Right kidney (tissue), 1 donor: ENCODE measurements at regions not wholly inside any gene's neighbourhood (a gene's known extent, or its start where the extent isn't known, plus 50 kb on each side); places are given as distances from the start of the nearest gene placed in this dataset.

Experiments
- DNase-seq: peaks from one replicate; pipeline ENCODE4 v3.0.0-alpha.2; 2016

DNA sequence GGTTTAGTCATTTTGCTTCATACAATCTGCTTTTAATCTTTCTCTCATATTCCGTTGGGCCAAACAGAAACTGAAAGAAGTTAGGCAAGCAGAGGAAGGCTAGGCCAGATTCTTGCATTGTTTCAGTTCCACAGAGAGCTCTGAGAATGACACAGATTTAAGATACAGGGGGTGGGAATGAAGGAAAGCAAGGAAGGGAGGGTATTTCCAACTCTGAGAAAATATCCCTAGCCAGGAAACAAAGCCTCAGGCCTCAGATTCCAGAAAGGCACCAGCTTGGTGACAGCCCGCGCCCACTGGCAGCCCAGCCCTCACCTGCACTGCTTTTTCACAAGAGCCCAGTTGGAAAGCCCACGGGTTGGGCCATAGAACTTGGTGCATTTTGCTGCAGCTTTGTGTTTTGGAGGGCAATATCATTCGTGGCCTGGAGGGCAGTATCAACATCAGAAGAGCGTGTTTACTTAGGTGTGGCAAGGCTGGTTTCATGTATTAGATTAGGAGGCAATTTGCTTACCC, 63.5 kb downstream of the ENC1 start:
- DNase-seq = no peak

DNA sequence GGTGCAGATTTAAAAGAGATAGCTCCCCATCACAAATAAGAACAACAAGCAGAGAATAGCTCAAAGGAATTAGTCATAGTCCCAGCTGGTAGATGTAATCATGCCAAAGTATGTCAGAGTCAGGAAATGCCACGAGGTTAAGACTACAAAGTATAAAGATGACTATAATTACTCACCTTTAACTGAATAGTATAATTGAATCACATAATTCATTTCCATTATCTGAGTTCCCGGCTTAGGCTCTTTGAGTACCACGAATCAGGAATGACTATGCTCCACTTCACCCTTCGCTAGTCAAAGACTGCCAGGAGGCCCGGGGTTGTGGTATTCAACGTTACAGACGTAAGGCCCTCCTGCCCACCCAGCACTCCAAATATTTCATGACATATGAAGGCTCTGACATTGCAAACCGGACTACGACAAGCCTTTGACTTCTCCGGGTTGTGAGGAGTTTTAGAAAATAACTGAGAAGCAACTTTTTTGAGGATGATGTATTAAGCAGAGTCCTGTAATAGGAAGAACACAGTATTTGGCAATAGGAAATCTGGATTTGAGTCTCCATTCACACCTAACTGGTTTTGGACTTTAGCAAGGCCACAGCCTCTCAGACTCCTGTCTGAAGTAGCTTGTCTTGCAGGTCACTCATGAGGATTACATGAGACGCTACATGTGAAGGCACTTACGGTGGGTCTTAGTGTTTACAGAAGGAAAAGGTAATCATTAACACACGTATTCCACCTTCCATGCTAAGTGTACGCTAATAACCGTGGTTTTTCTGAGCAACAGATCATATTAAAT, 64.6 kb downstream of the ENC1 start:
- DNase-seq = no peak

DNA sequence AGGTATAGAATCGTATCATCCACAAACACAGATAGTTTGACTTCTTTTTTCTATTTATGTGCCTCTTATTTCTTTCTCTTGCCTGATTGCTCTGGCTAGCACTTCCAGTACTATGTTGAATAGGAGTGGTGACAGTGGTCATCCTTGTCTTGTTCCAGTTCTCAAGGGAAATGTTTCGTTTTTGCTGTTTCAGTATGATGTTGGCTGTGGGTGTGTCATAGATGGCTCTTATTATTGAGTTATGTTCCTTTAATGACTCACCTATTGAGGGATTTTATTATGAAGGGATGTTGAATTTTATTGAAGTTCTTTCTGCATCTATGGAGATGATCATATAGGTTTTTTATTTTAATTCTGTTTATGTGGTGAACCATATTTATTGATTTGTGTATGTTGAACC, 70.3 kb downstream of the ENC1 start:
- DNase-seq = no peak

GRCh38 chr5:74567411-74567995, 73.0 kb downstream of the ENC1 start:
- DNase-seq = no peak

- DNase-seq = no peak
Measured at GRCh38 chr5:74562122-74562521, 78.4 kb downstream of the ENC1 start.

DNA sequence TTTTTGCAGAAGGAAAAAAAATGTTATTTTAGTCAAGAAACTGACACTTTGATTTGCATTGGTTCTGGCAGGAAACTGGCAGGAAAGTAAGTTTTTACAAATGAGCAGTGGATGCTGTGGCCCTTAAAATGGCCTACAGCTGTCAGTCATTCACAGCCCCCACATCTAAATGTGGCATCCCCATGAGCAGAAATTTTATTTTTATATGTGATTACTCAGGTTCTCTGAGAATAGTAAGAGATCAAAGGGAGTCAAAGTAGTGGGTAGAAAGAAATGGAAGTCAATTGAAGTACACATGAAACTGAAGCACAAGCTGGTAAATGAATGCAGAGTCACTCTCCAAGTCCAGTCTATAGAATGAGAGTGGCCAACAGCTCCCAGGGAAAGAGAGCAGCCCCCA, 80.3 kb downstream of the ENC1 start:
- no peak for DNase-seq

DNA sequence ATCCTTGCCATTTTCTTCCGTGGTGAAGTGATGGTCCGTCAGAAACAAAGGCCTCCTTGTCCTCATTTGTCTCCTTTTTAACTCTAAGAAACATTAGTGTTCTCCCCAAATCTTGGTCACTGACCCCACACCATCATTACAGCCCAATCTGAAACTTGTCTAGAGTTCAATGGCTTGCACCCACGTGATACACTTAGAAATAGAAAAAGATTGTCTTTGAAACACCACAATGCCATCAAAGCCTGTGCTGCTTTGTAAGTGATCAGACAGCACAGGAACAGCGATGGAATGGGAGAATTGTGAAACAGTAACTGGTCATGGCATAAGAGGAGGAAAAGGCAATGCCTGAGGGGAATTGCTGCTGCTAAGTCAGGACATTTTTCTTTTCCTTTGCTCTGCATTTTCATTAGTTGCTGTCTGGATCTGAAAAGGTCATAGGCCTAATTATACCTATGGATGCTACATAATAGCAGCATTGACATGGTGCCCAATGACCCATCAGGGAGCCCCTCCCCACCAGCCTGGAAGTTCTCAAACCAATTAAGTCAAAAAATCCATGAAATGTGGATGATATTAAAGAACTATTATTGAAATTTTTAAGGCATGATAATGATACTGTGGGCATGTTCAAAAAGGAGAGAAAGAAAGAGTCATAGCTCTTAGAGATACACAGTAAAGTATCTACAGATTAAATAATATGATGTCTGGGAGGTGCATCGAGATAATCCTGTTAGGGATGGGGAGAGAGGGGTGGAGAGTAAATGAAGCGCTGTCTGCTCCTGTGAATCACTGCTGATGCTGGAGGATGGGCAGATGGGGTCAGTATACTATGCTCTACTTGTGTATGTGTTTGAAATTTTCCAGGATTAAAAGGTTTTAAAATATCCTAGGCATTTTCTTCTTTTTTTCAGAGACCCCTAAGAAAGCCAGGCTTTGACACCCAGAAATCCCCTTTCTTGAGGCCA, 83.6 kb downstream of the ENC1 start:
- DNase-seq = no peak

DNA sequence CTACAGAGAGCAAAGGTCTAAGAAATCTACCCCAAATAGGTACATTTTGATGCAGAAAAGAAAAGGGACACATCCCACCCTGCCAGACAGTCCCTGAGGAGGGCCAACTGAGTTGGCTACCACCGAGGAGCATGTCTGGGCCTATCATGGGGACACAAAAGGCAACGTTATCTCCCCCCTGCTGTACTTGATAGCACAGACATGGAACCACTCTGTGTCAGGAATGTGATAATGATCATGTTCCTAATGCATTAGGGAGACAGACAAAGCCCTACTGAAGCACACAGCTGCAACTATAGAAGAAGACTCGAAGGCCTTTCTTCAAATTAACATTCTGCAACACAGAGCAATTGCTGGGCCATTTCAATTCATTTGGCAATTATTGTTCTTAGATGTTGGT, 84.5 kb downstream of the ENC1 start:
- DNase-seq = no peak

DNA sequence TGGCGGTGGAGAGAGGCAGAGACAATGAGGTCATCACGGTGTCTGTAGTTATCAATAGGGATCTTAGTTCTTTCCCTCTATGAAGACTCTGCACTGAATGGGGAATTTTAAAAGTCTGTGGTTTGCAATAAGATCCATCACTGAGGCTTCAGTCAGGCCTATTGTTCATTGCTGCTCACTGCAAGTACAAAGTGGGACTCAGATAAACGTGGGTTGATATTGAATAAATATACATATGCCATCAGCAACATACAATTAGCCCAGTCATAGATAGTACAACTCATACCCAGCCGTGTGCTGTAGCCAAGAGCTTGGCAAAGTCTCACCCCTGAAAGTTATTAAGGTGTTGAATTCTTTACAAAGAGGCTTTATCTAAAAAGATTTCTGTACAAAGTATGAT, 88.4 kb downstream of the ENC1 start:
- no peak for DNase-seq

GRCh38 chr5:74550927-74551326, 89.6 kb downstream of the ENC1 start:
- DNase-seq = no peak

DNA sequence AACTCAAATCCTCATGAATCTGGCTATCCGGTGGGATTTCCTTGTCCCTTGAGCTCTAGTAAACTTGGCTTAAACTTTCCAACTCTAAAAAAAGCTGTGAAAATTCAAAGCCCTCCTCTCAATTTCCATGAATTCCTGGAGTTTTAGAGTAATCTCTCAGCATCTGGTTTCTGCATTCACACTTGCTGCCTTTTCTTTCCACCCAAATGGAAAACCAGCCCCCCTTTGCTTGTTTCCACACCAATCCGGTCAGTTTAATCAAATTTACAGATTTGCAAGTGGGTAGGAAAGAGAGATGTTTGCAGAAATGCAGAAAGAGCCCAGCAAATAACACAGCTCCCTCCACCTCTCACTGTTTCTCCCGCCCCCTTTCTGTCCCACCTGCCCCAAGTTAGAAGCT, 91.1 kb downstream of the ENC1 start:
- DNase-seq = no peak

DNA sequence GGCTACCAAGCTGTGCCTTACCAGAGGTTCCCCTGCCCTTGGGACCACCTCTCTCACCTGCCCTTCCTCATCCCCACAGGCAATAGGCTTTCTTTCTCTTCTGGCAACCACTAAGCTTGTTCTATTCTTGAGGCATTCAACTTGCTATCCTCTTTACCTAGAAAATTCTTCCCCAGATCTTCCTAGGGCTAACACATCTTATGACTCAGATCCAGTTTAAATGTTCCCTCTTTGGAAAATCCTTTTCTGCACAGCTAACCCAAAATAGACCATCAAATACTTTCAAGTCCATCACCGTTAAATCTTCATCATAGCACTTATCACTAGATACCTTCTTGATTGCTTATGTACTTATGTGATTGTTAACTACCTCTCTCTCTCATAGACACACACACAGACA, 93.7 kb downstream of the ENC1 start:
- DNase-seq = no peak

DNA sequence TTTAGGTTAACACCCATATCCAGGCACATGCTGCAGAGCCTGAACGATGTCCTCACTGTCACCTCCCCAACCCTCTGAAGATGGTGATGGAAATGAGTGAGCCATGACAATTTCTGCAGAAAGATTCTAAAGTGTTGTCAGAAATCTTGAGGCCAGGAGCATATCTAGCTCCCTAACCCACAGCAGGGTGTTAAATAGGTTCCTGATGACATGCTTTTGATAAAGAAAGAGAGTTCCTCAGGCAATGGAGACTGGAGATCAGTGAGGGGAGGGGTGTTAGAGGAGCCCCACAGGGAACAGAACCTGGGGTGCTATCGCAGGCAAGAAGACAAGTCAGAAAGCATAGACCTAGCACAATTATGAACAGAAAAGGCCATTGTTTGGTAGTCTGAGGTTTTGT, 95.7 kb downstream of the ENC1 start:
- DNase-seq = no peak

DNA sequence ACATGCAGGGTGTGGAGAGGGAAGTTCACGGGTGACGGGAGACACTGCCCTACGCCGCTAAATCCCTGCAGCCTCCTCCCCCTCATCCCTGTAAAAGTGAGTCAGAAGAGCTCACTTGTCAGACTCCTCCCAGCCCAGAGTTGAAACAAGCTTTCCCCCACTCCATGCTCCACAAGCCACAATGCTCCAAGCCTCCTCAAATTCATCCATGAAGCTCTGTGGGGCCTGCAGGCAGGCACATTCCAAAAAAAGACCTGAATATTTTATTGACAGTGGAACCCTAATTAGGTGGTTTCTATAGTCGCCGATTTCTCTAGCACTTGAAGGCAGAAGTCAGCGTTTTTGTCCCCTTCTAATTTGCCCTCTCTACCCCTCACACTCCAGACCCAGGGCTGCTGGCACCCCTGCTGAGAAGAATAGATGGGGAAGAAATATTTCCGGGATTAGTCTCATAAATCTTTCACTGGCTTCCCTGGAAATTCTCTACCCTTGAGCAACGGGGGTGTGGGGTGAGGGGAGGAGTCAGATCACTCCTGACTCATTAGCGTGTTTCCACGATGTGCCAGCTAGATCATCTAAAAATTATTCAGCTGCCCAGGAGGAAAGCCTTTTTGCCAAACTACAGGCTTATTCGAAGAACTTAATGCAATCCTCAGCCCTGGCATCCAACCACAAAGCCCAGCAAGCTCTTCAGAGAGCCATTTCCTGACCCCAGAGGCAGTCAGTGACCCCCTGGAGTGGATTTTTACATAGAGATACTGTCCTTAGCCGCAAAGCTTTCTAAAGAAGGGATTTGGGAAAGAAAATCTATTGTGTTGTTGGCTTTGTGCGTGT, 97.1 kb downstream of the ENC1 start:
- DNase-seq = peak; percentile 42

- DNase-seq = no peak
Measured at GRCh38 chr5:74542482-74542881, 98.0 kb downstream of the ENC1 start.

DNA sequence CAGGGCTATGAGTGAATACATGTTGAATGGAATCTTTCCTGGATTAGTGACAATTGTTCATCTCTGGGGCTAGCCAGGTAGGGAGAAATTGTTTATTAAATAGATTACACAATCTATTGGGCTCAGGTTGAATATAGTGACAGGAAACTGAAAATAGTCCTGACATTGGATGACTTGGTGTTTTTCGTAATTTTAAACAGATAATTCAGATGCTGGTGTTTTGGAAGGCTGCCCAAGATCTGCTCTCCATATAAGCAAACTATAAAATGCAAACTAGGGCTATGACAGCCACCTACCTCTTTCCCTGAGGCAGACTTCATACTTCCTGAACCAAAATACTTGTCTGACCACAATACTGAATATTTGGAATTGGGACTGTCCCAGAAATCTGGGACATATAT, 99.1 kb downstream of the ENC1 start:
- no peak for DNase-seq

GRCh38 chr5:74540622-74541021, 99.9 kb downstream of the ENC1 start:
- no peak for DNase-seq

DNA sequence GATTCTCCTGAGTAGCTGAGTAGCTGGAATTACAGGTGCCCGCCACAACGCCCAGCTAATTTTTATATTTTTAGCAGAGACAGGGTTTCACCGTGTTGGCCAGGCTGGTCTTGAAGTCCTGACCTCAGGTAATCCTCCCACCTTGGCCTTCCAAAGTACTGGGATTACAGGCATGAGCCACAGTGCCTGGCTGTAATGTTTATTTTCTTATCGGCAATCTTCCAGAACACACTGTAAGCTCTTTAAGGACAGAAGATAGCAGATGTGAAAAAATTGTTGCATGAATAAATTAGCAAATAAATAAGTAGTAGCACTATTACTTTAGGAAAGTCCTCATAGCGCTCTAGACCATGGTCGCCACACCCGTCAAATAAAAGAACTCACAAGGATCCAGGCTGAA, 100.5 kb downstream of the ENC1 start:
- no peak for DNase-seq

DNA sequence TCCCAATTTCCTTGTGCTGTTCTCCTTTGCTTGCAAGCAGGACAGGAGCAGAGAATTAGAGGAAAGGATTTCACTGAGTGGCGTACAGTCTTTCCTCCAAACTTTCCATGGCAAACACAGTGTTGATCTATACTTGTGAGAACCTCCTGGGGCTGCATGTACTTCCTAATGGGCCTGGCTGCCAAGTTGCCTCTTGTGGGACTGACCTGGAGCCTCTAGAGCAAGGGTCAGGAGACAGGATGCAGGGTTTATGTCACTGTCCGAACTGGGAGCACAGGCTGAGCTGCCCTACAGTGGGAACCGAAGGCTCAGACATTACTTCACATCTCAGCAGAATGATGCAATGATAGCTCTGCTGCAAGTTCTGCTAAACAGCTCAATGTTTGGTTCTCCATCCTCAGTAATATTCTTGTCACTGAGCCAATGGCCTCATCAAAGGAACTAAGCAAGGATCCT, 102.3 kb downstream of the ENC1 start:
- no peak for DNase-seq

DNA sequence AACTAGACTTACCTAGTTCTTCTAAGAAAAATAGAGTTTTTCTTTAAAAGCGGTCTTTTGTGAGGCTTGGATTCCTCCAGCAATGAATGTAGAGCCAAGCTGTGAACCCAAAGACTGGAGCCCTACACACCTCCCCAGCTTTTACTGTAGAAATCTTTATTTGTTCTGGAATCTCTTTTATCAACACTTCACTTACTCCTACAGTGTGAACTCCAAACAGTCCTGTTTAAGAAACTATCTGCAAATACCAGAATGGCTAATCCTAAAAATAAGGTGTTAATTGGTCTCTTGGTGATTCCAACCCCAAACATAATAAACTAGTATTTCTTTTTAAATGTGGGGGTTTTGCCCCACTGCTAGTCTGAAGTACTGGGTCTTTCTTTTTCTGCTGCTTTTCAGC, 103.9 kb downstream of the ENC1 start:
- no peak for DNase-seq

- no peak for DNase-seq
Measured at GRCh38 chr5:74535926-74536325, 104.6 kb downstream of the ENC1 start.
